ENCODE measurements at regions not wholly inside any gene's neighbourhood (a gene's known extent, or its start where the extent isn't known, plus 50 kb on each side); places are given as distances from the start of the nearest gene placed in this dataset.

GRCh38 chr12:24268663-24269186, 319.3 kb upstream of the SOX5 start:
- Histone ChIP-seq H3K79me2 (ENCODE audit: insufficient read depth) (no peaks in the 10 kb centered on the region), H3K4me2 (ENCODE audit: unreplicated experiment) (no peak overlapping the region), H3K27ac (no peak overlapping the region), H3K9ac (no peak overlapping the region), H3K27me3 (replicated peaks; ENCODE audit: insufficient read depth) (no peaks in the 10 kb centered on the region), H3K9me2 (ENCODE audit: insufficient read depth) (no peaks in the 10 kb centered on the region; the same call in 1 of the 2 replicates), H3K4me3 (no peak overlapping the region), H4K20me1 (ENCODE audit: insufficient read depth) (no peaks in the 10 kb centered on the region), H3K36me3 (ENCODE audit: low read depth) (no peaks in the 10 kb centered on the region), H3K4me1 (ENCODE audit: insufficient read depth) (no peaks in the 10 kb centered on the region), H2AFZ (no peak overlapping the region), H3F3A (ENCODE audit: insufficient read depth) (no peaks in the 10 kb centered on the region), H3K9me3 (ENCODE audit: low read depth) (no peaks in the 10 kb centered on the region)
- WGBS, 2 experiments (ENCODE audit: low coverage in 1 of 2, low lambda C conversion rate in 2 of 2, missing lambda C conversion rate in 2 of 2) = 25 to 36% methylated on average over 1 of the region's 1 CpG
- in situ Hi-C loops (cut with MboI) = no loop called here
- DNase-seq = no peak
- TF ChIP-seq EZH2phosphoT487 (IDR thresholded peaks at IDR 0.05; ENCODE audit: insufficient read depth, low read depth) (no peak), EZH2 (IDR thresholded peaks at IDR 0.05; ENCODE audit: insufficient read depth, poor library complexity, severe bottlenecking) (no peak)

DNA sequence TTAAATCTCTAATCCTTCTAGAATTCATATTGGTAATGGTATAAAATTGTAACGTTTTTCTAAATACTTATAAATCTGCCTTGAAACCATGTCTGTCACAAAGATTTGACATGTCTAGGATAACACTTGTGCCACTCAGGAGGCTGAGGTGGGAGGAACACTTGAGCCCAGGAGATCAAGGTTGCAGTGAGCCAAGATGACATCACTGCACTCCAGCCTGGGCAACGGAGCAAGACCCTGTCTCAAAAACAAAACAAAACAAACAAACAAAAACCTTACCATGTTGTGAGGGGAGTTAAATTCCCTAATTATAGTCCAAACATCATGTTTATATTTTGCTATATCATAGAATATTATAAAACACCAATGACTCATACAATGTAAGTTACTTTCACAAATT, 317.5 kb upstream of the SOX5 start:
- Histone ChIP-seq H3K9me2 (ENCODE audit: insufficient read depth) (no peaks in the 10 kb centered on the region), H4K20me1 (ENCODE audit: insufficient read depth) (no peaks in the 10 kb centered on the region)
- WGBS, 2 experiments (ENCODE audit: low coverage in 1 of 2, low lambda C conversion rate in 2 of 2, missing lambda C conversion rate in 2 of 2) = 16 to 20% methylated on average over 2 of the region's 2 CpGs

GRCh38 chr12:24256684-24257083, 307.2 kb upstream of the SOX5 start:
- Histone ChIP-seq H4K20me1 (ENCODE audit: insufficient read depth) (no peaks in the 10 kb centered on the region), H3K9me2 (ENCODE audit: insufficient read depth) (no peaks in the 10 kb centered on the region), H3K27me3 (replicated peaks; ENCODE audit: insufficient read depth) (no peaks in the 10 kb centered on the region), H3K4me1 (ENCODE audit: insufficient read depth) (no peaks in the 10 kb centered on the region), H2AFZ (no peak overlapping the region), H3K79me2 (ENCODE audit: insufficient read depth) (no peaks in the 10 kb centered on the region), H3K4me3 (no peak overlapping the region), H3K36me3 (ENCODE audit: low read depth) (no peaks in the 10 kb centered on the region), H3K9me3 (ENCODE audit: low read depth) (no peaks in the 10 kb centered on the region), H3K9ac (no peak overlapping the region), H3K4me2 (ENCODE audit: unreplicated experiment) (no peak overlapping the region), H3K27ac (no peak overlapping the region), H3F3A (ENCODE audit: insufficient read depth) (no peaks in the 10 kb centered on the region)
- in situ Hi-C loops (cut with MboI) = no loop called here
- DNase-seq = no peak
- WGBS, 2 experiments (ENCODE audit: low coverage in 1 of 2, low lambda C conversion rate in 2 of 2, missing lambda C conversion rate in 2 of 2) = 9 to 20% methylated on average over 4 of the region's 4 CpGs
- TF ChIP-seq EZH2 (IDR thresholded peaks at IDR 0.05; ENCODE audit: insufficient read depth, poor library complexity, severe bottlenecking) = no peak
- no peak for TF ChIP-seq EZH2phosphoT487 (IDR thresholded peaks at IDR 0.05; ENCODE audit: insufficient read depth, low read depth)

More for the DNA sequence above, 317.5 kb upstream of the SOX5 start:
- H2AFZ ChIP-seq = no peak overlapping the region
- in situ Hi-C loops (cut with MboI) = no loop called here
- DNase-seq = no peak
- no peaks in the 10 kb centered on the region for H3F3A ChIP-seq (ENCODE audit: insufficient read depth)
- H3K27ac ChIP-seq = no peak overlapping the region
- H3K9me3 ChIP-seq (ENCODE audit: low read depth) = no peaks in the 10 kb centered on the region
- H3K79me2 ChIP-seq (ENCODE audit: insufficient read depth) = no peaks in the 10 kb centered on the region
- TF ChIP-seq EZH2 (IDR thresholded peaks at IDR 0.05; ENCODE audit: insufficient read depth, poor library complexity, severe bottlenecking) (no peak), EZH2phosphoT487 (IDR thresholded peaks at IDR 0.05; ENCODE audit: insufficient read depth, low read depth) (no peak)
- H3K4me1 ChIP-seq (ENCODE audit: insufficient read depth) = no peaks in the 10 kb centered on the region
- H3K4me2 ChIP-seq (ENCODE audit: unreplicated experiment) = no peak overlapping the region
- H3K36me3 ChIP-seq (ENCODE audit: low read depth) = no peaks in the 10 kb centered on the region
- H3K27me3 ChIP-seq (replicated peaks; ENCODE audit: insufficient read depth) = no peaks in the 10 kb centered on the region
- H3K9ac ChIP-seq = no peak overlapping the region
- H3K4me3 ChIP-seq = no peak overlapping the region

GRCh38 chr12:24255920-24256665, 306.6 kb upstream of the SOX5 start:
- no peak overlapping the region for H3K4me3 ChIP-seq
- TF ChIP-seq EZH2phosphoT487 (IDR thresholded peaks at IDR 0.05; ENCODE audit: insufficient read depth, low read depth) (no peak), EZH2 (IDR thresholded peaks at IDR 0.05; ENCODE audit: insufficient read depth, poor library complexity, severe bottlenecking) (no peak)
- in situ Hi-C loops (cut with MboI) = no loop called here
- no peaks in the 10 kb centered on the region for H3K9me2 ChIP-seq (ENCODE audit: insufficient read depth)
- H3F3A ChIP-seq (ENCODE audit: insufficient read depth) = no peaks in the 10 kb centered on the region
- no peaks in the 10 kb centered on the region for H3K36me3 ChIP-seq (ENCODE audit: low read depth)
- no peaks in the 10 kb centered on the region for H3K79me2 ChIP-seq (ENCODE audit: insufficient read depth)
- H3K9me3 ChIP-seq (ENCODE audit: low read depth) = no peaks in the 10 kb centered on the region
- no peaks in the 10 kb centered on the region for H3K27me3 ChIP-seq (replicated peaks; ENCODE audit: insufficient read depth)
- no peak for DNase-seq
- no peak overlapping the region for H3K27ac ChIP-seq
- no peak overlapping the region for H2AFZ ChIP-seq
- no peak overlapping the region for H3K9ac ChIP-seq
- H3K4me1 ChIP-seq (ENCODE audit: insufficient read depth) = no peaks in the 10 kb centered on the region
- 28 to 36% methylated on average over 7 of the region's 7 CpGs for WGBS, 2 experiments (ENCODE audit: low coverage in 1 of 2, low lambda C conversion rate in 2 of 2, missing lambda C conversion rate in 2 of 2)
- no peaks in the 10 kb centered on the region for H4K20me1 ChIP-seq (ENCODE audit: insufficient read depth)
- H3K4me2 ChIP-seq (ENCODE audit: unreplicated experiment) = no peak overlapping the region
